Cardiac muscle cell (in vitro differentiated cells and primary cell): ENCODE measurements at regions not wholly inside any gene's neighbourhood (a gene's known extent, or its start where the extent isn't known, plus 50 kb on each side); places are given as distances from the start of the nearest gene placed in this dataset.
A peak's percentile ranks its signal among the peaks of the same experiment; 100 is the strongest.

ENCODE experiments used
- DNase-seq, 2 donors: peaks; one replicate each; pipeline versions ENCODE4 v3.0.0 to v3.0.0-alpha.2; 2010 to 2017; ENCODE audit warnings: low read depth in 1 of 2, low spot score in 1 of 2
- H3K27ac ChIP-seq: fragments of 200-600 bp; sonication (generic); 2 replicates; pipeline ENCODE4 v1.5.1; 2016
- H3K27me3 ChIP-seq: fragments of 200-600 bp; sonication (generic); 2 replicates; pipeline ENCODE4 v1.6.0; 2016; ENCODE audit warnings: control low read depth
- H3K36me3 ChIP-seq: fragments of 200-600 bp; sonication (generic); 2 replicates; pipeline ENCODE4 v1.5.1; 2016; ENCODE audit warnings: control low read depth
- H3K4me1 ChIP-seq: fragments of 200-600 bp; sonication (generic); 2 replicates; pipeline ENCODE4 v1.8.1; 2017; ENCODE audit warnings: low read depth, mild to moderate bottlenecking, mixed run types
- H3K4me3 ChIP-seq: fragments of 200-600 bp; sonication (generic); 2 replicates; pipeline ENCODE4 v1.5.1; 2016; ENCODE audit warnings: mild to moderate bottlenecking
- H3K9me3 ChIP-seq: fragments of 200-600 bp; sonication (generic); 2 replicates; pipeline ENCODE4 v1.5.1; 2017; ENCODE audit warnings: low read depth, mild to moderate bottlenecking, control low read depth
- CTCF ChIP-seq: IDR thresholded peaks from 2 replicates; pipeline ENCODE4 v1.5.1; 2012; ENCODE audit warnings: low read depth, mild to moderate bottlenecking, low read length

- Histone ChIP-seq H3K4me3 (no peak overlapping the region), H3K4me1 (peaks cover 20% of the 10 kb centered on the region), H3K27ac (no peak overlapping the region), H3K9me3 (no peaks in the 10 kb centered on the region), H3K27me3 (peaks cover 62% of the 10 kb centered on the region), H3K36me3 (no peaks in the 10 kb centered on the region)
- no peak for TF ChIP-seq CTCF
- peak in 1 of 2 donors; percentile 52 for DNase-seq
These were observed 139.0 kb upstream of the NAV2 start for GRCh38 chr11:19573666-19574065.

GRCh38 chr11:19571906-19572305 is 140.7 kb upstream of the NAV2 start:
- TF ChIP-seq CTCF, result no peak
- Histone ChIP-seq H3K4me1 (peaks cover 3% of the 10 kb centered on the region), H3K4me3 (no peak overlapping the region), H3K27me3 (peaks cover 79% of the 10 kb centered on the region), H3K27ac (no peak overlapping the region), H3K36me3 (no peaks in the 10 kb centered on the region), H3K9me3 (no peaks in the 10 kb centered on the region)
- no peak for DNase-seq

GRCh38 chr11:19570889-19571288 is 141.7 kb upstream of the NAV2 start:
- Histone ChIP-seq H3K4me3 (no peak overlapping the region), H3K27ac (no peak overlapping the region), H3K27me3 (peaks cover 86% of the 10 kb centered on the region), H3K9me3 (no peaks in the 10 kb centered on the region), H3K36me3 (no peaks in the 10 kb centered on the region), H3K4me1 (no peaks in the 10 kb centered on the region)
- TF ChIP-seq CTCF, result no peak
- no peak for DNase-seq

GRCh38 chr11:19567996-19568395 is 144.6 kb upstream of the NAV2 start:
- Histone ChIP-seq H3K36me3 (no peaks in the 10 kb centered on the region), H3K4me1 (peaks cover 3% of the 10 kb centered on the region), H3K9me3 (no peaks in the 10 kb centered on the region), H3K27ac (no peak overlapping the region), H3K4me3 (no peak overlapping the region), H3K27me3 (peaks cover 78% of the 10 kb centered on the region)
- TF ChIP-seq CTCF, result no peak
- no peak for DNase-seq

- Histone ChIP-seq H3K36me3 (no peaks in the 10 kb centered on the region), H3K4me1 (peaks cover 3% of the 10 kb centered on the region), H3K9me3 (no peaks in the 10 kb centered on the region), H3K27ac (no peak overlapping the region), H3K4me3 (no peak overlapping the region), H3K27me3 (peaks cover 77% of the 10 kb centered on the region)
- no peak for DNase-seq
- no peak for TF ChIP-seq CTCF
These were observed 145.9 kb upstream of the NAV2 start for GRCh38 chr11:19566583-19567379.
